ENCODE measurements at regions not wholly inside any gene's neighbourhood (a gene's known extent, or its start where the extent isn't known, plus 50 kb on each side); places are given as distances from the start of the nearest gene placed in this dataset.

GRCh38 chr15:94683902-94684301 is 452.5 kb downstream of the MCTP2 start:
- no peak for DNase-seq

- DNase-seq, result no peak
Observed at GRCh38 chr15:94691169-94691568, 459.8 kb downstream of the MCTP2 start.

- no peak for DNase-seq
Observed at GRCh38 chr15:94692710-94693109, 461.3 kb downstream of the MCTP2 start.

GRCh38 chr15:94700211-94700610 is 468.9 kb downstream of the MCTP2 start:
- DNase-seq, result no peak

- DNase-seq, result no peak
Observed at GRCh38 chr15:94701281-94701985, 470.1 kb downstream of the MCTP2 start.

GRCh38 chr15:94703596-94703995 is 472.2 kb downstream of the MCTP2 start:
- no peak for DNase-seq

GRCh38 chr15:94704421-94704820 is 473.1 kb downstream of the MCTP2 start:
- no peak for DNase-seq

- no peak for DNase-seq
Observed at GRCh38 chr15:94704946-94705345, 473.6 kb downstream of the MCTP2 start.

- DNase-seq, result no peak
Observed at GRCh38 chr15:94709319-94709718, 478.0 kb downstream of the MCTP2 start.

- DNase-seq, result no peak
Observed at GRCh38 chr15:94722024-94722636, 490.8 kb downstream of the MCTP2 start.

GRCh38 chr15:94723801-94724200 is 492.4 kb downstream of the MCTP2 start:
- DNase-seq, result no peak

GRCh38 chr15:94731286-94731685 is 499.9 kb downstream of the MCTP2 start:
- no peak for DNase-seq

- no peak for DNase-seq
Observed at GRCh38 chr15:94734460-94734859, 503.1 kb downstream of the MCTP2 start.

- no peak for DNase-seq
Observed at GRCh38 chr15:94736236-94736635, 504.9 kb downstream of the MCTP2 start.

- no peak for DNase-seq
Observed at GRCh38 chr15:94739639-94740038, 508.3 kb downstream of the MCTP2 start.

GRCh38 chr15:94740469-94740868 is 509.1 kb downstream of the MCTP2 start:
- no peak for DNase-seq

GRCh38 chr15:94743668-94744067 is 512.3 kb downstream of the MCTP2 start:
- no peak for DNase-seq

- no peak for DNase-seq
Observed at GRCh38 chr15:94744080-94744793, 512.9 kb downstream of the MCTP2 start.

GRCh38 chr15:94745371-94745770 is 514.0 kb downstream of the MCTP2 start:
- no peak for DNase-seq

GRCh38 chr15:94747510-94747909 is 516.1 kb downstream of the MCTP2 start:
- no peak for DNase-seq

GRCh38 chr15:94749811-94750617 is 518.7 kb downstream of the MCTP2 start:
- DNase-seq, result no peak

- DNase-seq, result no peak
Observed at GRCh38 chr15:94760348-94760747, 529.0 kb downstream of the MCTP2 start.

GRCh38 chr15:94761574-94761973 is 530.2 kb downstream of the MCTP2 start:
- DNase-seq, result no peak
